Activated CD4-positive, CD25-positive, alpha-beta regulatory T cell treated with anti-CD3 and anti-CD28 coated beads, Interleukin-2, amount 50 U/mL, for 16 hours (primary cell): ENCODE measurements at regions not wholly inside any gene's neighbourhood (a gene's known extent, or its start where the extent isn't known, plus 50 kb on each side); places are given as distances from the start of the nearest gene placed in this dataset.

ENCODE experiments used
- DNase-seq: peaks from one replicate; pipeline ENCODE4 v3.0.0-alpha.2; 2020; ENCODE audit warnings: low read depth, low spot score

GRCh38 chr7:113825832-113826231 is 93.0 kb downstream of the PPP1R3A start:
- DNase-seq: no peak

DNA sequence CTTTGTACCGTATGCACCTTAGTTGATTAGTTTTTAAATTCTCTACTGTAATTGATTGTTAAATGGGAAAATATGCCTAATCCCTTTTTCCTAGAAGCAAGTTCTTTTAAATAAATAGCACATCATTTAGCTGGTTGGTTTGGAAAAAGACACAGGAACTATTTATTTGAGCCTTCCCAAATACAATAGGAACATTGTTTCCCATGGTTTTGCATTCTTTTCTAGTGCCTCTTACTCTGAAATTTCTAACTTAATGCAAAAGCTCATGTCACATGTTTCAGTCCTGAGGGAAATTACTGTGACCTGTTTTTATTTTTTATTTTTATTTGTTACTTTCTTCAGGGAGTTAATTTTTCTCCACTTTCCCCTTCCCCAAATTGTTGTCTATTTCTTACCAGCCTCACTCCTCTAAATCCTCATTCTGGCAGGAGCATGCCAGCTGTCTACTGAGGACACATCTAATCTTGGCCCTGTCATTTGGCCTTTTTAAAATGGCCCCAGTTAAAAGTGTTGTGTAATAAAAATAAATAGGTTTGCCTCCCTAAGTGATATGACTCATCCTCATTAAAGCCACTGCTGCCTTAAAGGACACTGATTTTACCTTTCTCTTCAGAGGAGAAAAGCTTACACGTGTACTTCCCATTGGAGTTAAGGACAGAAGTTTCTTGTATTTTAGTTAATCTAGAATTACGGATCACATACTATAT is 94.5 kb downstream of the PPP1R3A start:
- no peak for DNase-seq

GRCh38 chr7:113819474-113819873 is 99.3 kb downstream of the PPP1R3A start:
- no peak for DNase-seq

- DNase-seq: no peak
Measured at GRCh38 chr7:113816639-113817038, 102.2 kb downstream of the PPP1R3A start.

DNA sequence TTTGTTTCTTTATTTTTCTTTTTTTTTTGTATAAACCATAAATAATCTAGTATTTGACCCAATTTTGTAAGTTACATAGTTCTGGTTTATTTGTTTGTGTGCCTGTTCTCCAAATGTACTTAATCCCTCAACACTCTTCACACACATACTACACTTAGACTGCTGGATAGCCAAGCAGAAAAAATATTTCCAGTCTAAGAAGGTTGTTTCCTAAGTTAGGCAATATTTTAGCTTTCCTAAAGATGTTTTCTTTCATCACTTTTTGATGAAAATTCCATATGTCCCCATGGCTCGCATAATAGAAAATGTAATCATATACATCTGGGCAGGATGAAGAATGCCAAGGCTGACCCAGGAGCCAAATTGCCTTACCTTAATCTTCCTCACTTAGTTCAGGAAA is 105.3 kb downstream of the PPP1R3A start:
- DNase-seq: no peak

DNA sequence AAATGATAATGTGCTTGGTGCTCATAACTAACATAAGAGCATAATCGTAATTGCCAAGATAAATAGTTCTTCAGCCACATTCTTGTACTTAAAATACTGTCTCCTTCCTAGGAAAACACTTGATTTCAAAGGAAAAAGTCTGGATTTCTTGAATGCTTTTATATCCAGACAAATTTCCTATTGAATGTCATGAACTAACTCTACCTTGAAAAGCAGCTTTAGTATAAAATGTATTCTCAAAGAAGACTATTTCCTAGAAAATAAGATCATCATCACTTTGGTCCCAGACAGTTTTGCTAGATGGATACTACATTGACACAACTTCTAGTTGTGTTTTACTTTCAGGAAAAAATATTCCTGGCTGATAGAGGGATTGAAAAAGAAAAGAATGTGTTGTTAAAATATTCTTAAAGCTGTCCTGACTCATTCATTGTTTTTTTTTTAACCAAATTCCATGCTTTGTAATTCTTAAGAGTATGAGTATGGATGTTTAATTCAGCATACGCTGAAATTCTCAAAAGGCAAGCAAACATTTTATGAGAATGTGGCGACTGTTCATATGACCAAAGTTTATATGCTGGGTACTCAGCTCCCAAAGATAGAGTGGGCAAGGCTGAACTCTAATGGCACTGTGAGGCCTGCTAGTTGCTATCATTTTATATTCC is 106.1 kb downstream of the PPP1R3A start:
- no peak for DNase-seq

DNA sequence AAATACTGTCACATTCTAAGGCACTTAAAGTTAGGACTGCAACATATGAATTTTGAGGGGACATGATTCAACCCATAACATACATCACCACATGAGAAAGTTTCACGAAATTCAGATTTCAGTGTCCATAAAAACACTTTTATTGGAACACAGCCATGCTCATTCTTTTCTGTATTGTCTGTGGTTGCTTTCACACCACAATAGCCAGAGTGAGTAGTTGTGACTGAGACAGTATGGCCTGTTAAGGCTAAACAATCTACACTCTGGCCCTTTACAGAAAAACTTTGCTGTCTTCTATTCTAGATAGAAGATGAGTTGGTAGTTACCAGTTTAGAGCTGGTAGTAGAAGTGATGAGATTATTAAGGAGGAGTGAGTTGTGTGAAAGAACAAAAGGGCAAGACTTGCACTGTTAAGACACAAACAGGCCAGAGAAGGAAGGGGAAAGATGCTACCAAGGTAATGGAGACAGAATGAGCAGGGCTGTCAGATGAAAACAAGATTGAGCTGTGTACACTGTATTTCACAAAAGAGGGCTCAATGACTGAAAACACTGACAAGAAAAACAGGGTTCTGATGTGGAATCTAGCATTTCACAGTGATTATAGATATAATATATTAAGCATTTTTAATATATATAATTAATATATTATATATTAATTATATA is 108.6 kb downstream of the PPP1R3A start:
- no peak for DNase-seq

GRCh38 chr7:113809581-113809980 is 109.2 kb downstream of the PPP1R3A start:
- no peak for DNase-seq

- no peak for DNase-seq
Measured at GRCh38 chr7:113806633-113807327, 112.0 kb downstream of the PPP1R3A start.

DNA sequence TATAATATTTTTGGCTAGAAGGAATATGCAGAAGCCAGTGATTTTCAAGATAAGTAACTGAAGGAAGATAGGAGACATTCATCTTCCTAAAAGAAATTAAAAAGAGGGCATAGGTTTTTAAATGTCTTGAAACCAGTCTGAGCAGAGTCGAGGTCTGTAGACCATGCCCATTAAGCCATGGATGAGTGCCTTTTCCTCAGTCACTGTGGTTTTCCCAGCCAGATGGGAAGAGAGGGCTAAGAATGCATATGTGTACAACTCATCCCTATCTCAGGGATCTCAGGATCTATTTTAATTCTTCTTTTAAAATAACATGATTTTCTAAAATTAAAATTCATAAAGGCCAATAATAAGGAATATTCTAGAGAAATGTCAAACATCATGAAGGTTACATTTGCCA is 112.8 kb downstream of the PPP1R3A start:
- DNase-seq: no peak

DNA sequence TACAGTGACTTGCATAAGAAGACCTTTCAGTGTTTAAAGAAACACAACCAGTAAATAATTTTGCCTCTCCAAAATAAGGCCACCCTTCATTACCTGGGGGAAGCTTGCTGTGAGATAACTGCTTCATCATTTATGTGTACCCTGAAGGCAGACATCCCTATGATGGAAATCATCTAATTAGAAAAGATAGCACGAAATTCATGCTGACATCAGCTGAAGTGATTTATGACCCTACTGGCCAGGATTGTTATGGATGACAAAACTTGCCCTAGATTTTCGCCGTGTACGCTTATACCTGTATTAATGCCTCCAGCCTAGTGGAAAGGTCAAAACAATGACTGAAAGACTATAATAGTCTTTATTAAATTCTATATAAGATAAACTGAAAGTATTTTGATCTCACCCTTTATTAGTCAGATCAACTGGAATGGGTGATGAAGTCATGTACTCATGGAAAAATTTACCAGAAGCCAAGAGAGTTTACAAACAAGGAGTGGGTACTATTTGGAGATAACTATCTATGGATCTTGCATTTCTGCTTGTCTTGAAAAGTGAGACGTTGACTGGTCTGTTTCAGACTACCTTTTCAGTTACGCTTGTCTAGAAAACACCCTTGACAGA is 114.2 kb downstream of the PPP1R3A start:
- no peak for DNase-seq

DNA sequence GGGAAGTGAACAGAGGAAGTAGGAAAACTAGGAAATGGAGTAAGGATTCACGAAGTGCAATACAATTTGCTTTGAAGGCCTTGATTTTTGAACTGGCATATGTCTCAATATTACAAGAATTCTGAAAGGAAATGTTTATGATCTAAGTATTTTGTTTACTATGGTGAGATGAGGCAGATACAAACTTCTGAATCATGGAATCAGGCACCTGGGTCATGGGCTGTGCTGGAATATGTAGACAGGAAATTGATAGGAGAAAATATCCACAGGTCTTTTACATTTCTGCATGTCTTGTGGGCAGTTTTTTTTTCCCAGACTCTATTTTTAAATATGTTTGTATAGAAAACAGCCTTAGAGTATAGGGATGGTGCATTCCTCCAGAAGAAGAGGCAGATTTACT is 117.1 kb downstream of the PPP1R3A start:
- DNase-seq: no peak

GRCh38 chr7:113800826-113801225 is 118.0 kb downstream of the PPP1R3A start:
- DNase-seq: no peak

GRCh38 chr7:113799896-113800295 is 118.9 kb downstream of the PPP1R3A start:
- no peak for DNase-seq

GRCh38 chr7:113797420-113798010 is 121.3 kb downstream of the PPP1R3A start:
- DNase-seq: no peak

GRCh38 chr7:113796557-113796956 is 122.3 kb downstream of the PPP1R3A start:
- DNase-seq: no peak

DNA sequence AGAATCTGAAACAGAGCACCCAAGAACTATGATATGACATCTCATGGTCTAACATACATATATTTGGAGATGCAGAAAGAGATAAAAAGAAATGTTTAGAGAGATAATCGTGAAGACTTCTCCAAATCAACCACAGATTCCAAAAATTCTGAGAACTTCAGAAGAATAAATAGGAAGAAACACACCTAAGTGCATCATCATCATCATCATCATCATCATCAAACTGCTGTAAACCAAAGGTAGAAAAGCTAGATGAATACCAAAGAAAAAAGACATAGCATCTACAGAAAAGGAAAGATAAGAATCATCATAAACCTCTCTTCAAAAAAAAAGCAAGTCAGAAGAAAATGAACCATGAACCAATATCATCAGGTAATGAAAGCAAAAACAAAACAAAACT is 124.2 kb downstream of the PPP1R3A start:
- no peak for DNase-seq

- DNase-seq: no peak
Measured at GRCh38 chr7:113793171-113793570, 125.6 kb downstream of the PPP1R3A start.

- no peak for DNase-seq
Measured at GRCh38 chr7:113790025-113790424, 128.8 kb downstream of the PPP1R3A start.

- DNase-seq: no peak
Measured at GRCh38 chr7:113787106-113787505, 131.7 kb downstream of the PPP1R3A start.

- no peak for DNase-seq
Measured at GRCh38 chr7:113784956-113785355, 133.9 kb downstream of the PPP1R3A start.
